ENCODE measurements at regions not wholly inside any gene's neighbourhood (a gene's known extent, or its start where the extent isn't known, plus 50 kb on each side); places are given as distances from the start of the nearest gene placed in this dataset.

GRCh38 chr7:12741951-12742575 lies 54.6 kb downstream of the ARL4A start:
- no peak for DNase-seq (ENCODE audit: low read depth in 2 of 2)

GRCh38 chr7:12746211-12746610 lies 58.8 kb downstream of the ARL4A start:
- no peak for DNase-seq (ENCODE audit: low read depth in 2 of 2)

- no peak for DNase-seq (ENCODE audit: low read depth in 2 of 2)
Measured at GRCh38 chr7:12747687-12748306, 60.4 kb downstream of the ARL4A start.

- DNase-seq (ENCODE audit: low read depth in 2 of 2): no peak
Measured at GRCh38 chr7:12749069-12749468, 61.6 kb downstream of the ARL4A start.

GRCh38 chr7:12749746-12750145 lies 62.3 kb downstream of the ARL4A start:
- DNase-seq (ENCODE audit: low read depth in 2 of 2): no peak

GRCh38 chr7:12751764-12752163 lies 64.3 kb downstream of the ARL4A start:
- DNase-seq (ENCODE audit: low read depth in 2 of 2): no peak

GRCh38 chr7:12754179-12754578 lies 66.7 kb downstream of the ARL4A start:
- DNase-seq (ENCODE audit: low read depth in 2 of 2): no peak

- DNase-seq (ENCODE audit: low read depth in 2 of 2): no peak
Measured at GRCh38 chr7:12756821-12757220, 69.4 kb downstream of the ARL4A start.

GRCh38 chr7:12757443-12757842 lies 70.0 kb downstream of the ARL4A start:
- DNase-seq (ENCODE audit: low read depth in 2 of 2): peak; percentile 64 to 65

- no peak for DNase-seq (ENCODE audit: low read depth in 2 of 2)
Measured at GRCh38 chr7:12759151-12759550, 71.7 kb downstream of the ARL4A start.

- no peak for DNase-seq (ENCODE audit: low read depth in 2 of 2)
Measured at GRCh38 chr7:12761111-12761510, 73.7 kb downstream of the ARL4A start.

GRCh38 chr7:12761691-12762090 lies 74.3 kb downstream of the ARL4A start:
- DNase-seq (ENCODE audit: low read depth in 2 of 2): no peak

GRCh38 chr7:12764458-12764891 lies 77.0 kb downstream of the ARL4A start:
- no peak for DNase-seq (ENCODE audit: low read depth in 2 of 2)

GRCh38 chr7:12765431-12766100 lies 78.1 kb downstream of the ARL4A start:
- DNase-seq (ENCODE audit: low read depth in 2 of 2): no peak

GRCh38 chr7:12766416-12766815 lies 79.0 kb downstream of the ARL4A start:
- no peak for DNase-seq (ENCODE audit: low read depth in 2 of 2)

GRCh38 chr7:12768948-12769347 lies 81.5 kb downstream of the ARL4A start:
- DNase-seq (ENCODE audit: low read depth in 2 of 2): no peak

- DNase-seq (ENCODE audit: low read depth in 2 of 2): no peak
Measured at GRCh38 chr7:12769444-12769843, 82.0 kb downstream of the ARL4A start.

GRCh38 chr7:12770227-12770975 lies 83.0 kb downstream of the ARL4A start:
- DNase-seq (ENCODE audit: low read depth in 2 of 2): no peak

- peak; percentile 35 to 36 for DNase-seq (ENCODE audit: low read depth in 2 of 2)
Measured at GRCh38 chr7:12771378-12771877, 84.0 kb downstream of the ARL4A start.

GRCh38 chr7:12772768-12773167 lies 85.3 kb downstream of the ARL4A start:
- no peak for DNase-seq (ENCODE audit: low read depth in 2 of 2)

GRCh38 chr7:12777257-12777656 lies 89.8 kb downstream of the ARL4A start:
- DNase-seq (ENCODE audit: low read depth in 2 of 2): no peak

- no peak for DNase-seq (ENCODE audit: low read depth in 2 of 2)
Measured at GRCh38 chr7:12779947-12780346, 92.5 kb downstream of the ARL4A start.

All from fibroblast of skin of left quadriceps (primary cell).